Trophoblast cell (in vitro differentiated cells and primary cell): ENCODE measurements at regions not wholly inside any gene's neighbourhood (a gene's known extent, or its start where the extent isn't known, plus 50 kb on each side); places are given as distances from the start of the nearest gene placed in this dataset.

Experiments
- DNase-seq, 2 donors: peaks; one replicate each; pipeline ENCODE4 v3.0.0-alpha.2; 2016
- H2AFZ ChIP-seq: 2 replicates; pipeline ENCODE4 v1.6.1; 2013; ENCODE audit warnings: low read length, moderate library complexity, mild to moderate bottlenecking; ENCODE audit not compliant: insufficient read depth, poor library complexity
- H2AK5ac ChIP-seq: 2 replicates; pipeline ENCODE4 v1.6.1; 2013; ENCODE audit warnings: mild to moderate bottlenecking, low read length
- H2BK120ac ChIP-seq: 2 replicates; pipeline ENCODE4 v1.6.1; 2013; ENCODE audit warnings: low read length, mild to moderate bottlenecking, moderate library complexity; ENCODE audit not compliant: insufficient read depth, poor library complexity
- H2BK12ac ChIP-seq: 2 replicates; pipeline ENCODE4 v1.6.1; 2013; ENCODE audit warnings: mild to moderate bottlenecking, low read length, moderate library complexity
- H2BK5ac ChIP-seq: 2 replicates; pipeline ENCODE4 v1.6.1; 2013; ENCODE audit warnings: low read length, low read depth, moderate library complexity, mild to moderate bottlenecking; ENCODE audit not compliant: poor library complexity
- H3K14ac ChIP-seq: 2 replicates; pipeline ENCODE4 v1.6.1; 2013; ENCODE audit warnings: mild to moderate bottlenecking, low read length
- H3K18ac ChIP-seq: 2 replicates; pipeline ENCODE4 v1.6.1; 2013; ENCODE audit warnings: mild to moderate bottlenecking, low read length
- H3K23ac ChIP-seq: 2 replicates; pipeline ENCODE4 v1.6.1; 2013; ENCODE audit warnings: low read length
- H3K27ac ChIP-seq: 2 replicates; pipeline ENCODE4 v1.5.1; 2013; ENCODE audit warnings: low read depth, mild to moderate bottlenecking, inconsistent platforms, low read length, moderate library complexity
- H3K27me3 ChIP-seq: 2 replicates; pipeline ENCODE4 v1.6.1; 2013; ENCODE audit warnings: inconsistent platforms, mild to moderate bottlenecking, low read length, moderate library complexity; ENCODE audit not compliant: insufficient read depth
- H3K36me3 ChIP-seq, 2 experiments: 1 replicate in 1 of 2; 2 replicates in 1 of 2; pipeline ENCODE4 v1.6.1; 2013; ENCODE audit warnings: low read length in 2 of 2, mild to moderate bottlenecking in 2 of 2, moderate library complexity in 1 of 2; ENCODE audit not compliant: insufficient read depth in 2 of 2, control insufficient read depth in 1 of 2
- H3K4ac ChIP-seq: 2 replicates; pipeline ENCODE4 v1.6.1; 2013; ENCODE audit warnings: low read depth, mild to moderate bottlenecking, low read length, moderate library complexity
- H3K4me1 ChIP-seq, 2 experiments: 1 replicate in 1 of 2; 2 replicates in 1 of 2; pipeline ENCODE4 v1.6.1; 2013; ENCODE audit warnings: low read length in 2 of 2, mild to moderate bottlenecking in 2 of 2, moderate library complexity in 1 of 2; ENCODE audit not compliant: insufficient read depth in 2 of 2, control insufficient read depth in 1 of 2
- H3K4me2 ChIP-seq: 2 replicates; pipeline ENCODE4 v1.6.1; 2013; ENCODE audit warnings: inconsistent platforms, mild to moderate bottlenecking, low read length, moderate library complexity
- H3K4me3 ChIP-seq: 2 replicates; pipeline ENCODE4 v1.5.1; 2013; ENCODE audit warnings: mild to moderate bottlenecking, low read depth, low read length, inconsistent platforms
- H3K79me1 ChIP-seq: one replicate; pipeline ENCODE4 v1.6.1; 2013; ENCODE audit warnings: low read length
- H3K79me2 ChIP-seq: 2 replicates; pipeline ENCODE4 v1.6.1; 2013; ENCODE audit warnings: low read length, mild to moderate bottlenecking; ENCODE audit not compliant: control insufficient read depth, insufficient read depth, poor library complexity
- H3K9ac ChIP-seq: 2 replicates; pipeline ENCODE4 v1.6.1; 2013; ENCODE audit warnings: mild to moderate bottlenecking, low read length
- H3K9me3 ChIP-seq: 2 replicates; pipeline ENCODE4 v1.6.1; 2013; ENCODE audit warnings: low read depth, mild to moderate bottlenecking, control low read depth, inconsistent platforms, low read length; ENCODE audit not compliant: insufficient read depth
- H4K12ac ChIP-seq: 2 replicates; pipeline ENCODE4 v1.6.1; 2013; ENCODE audit warnings: low read depth, mild to moderate bottlenecking, low read length, moderate library complexity
- H4K8ac ChIP-seq: 2 replicates; pipeline ENCODE4 v1.6.1; 2013; ENCODE audit warnings: low read depth, mild to moderate bottlenecking, low read length, moderate library complexity
- H4K91ac ChIP-seq: one replicate; pipeline ENCODE4 v1.6.1; 2013; ENCODE audit warnings: low read depth, mild to moderate bottlenecking, low read length, moderate library complexity
- WGBS: extraction: QIAGEN DNeasy Blood & Tissue Kit; methylation state at CpG from one replicate; pipeline ENCODE4 v1.1.7; 2013; ENCODE audit warnings: missing lambda C conversion rate; ENCODE audit not compliant: insufficient read length, insufficient coverage; ENCODE audit errors: extremely low coverage; 5-methylcytosine and 5-hydroxymethylcytosine counted together

DNA sequence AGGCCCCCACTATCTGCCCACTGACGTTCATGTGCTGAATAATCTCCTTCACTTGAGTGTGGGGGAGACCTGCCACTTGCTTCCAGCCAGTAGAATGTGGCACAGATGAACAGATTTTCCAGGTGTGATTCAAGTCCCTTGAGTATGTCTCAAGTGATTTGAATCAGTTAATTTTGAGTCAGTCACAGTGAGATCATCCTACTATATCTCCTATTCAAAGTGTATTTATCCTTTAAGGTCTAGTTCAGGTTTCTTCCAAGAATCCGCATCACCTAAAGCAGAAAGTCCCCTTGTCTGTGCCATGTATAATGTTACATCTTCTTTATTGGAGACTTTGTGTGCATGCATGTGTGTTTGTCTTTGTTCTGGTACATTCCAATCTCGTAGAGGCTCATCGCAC lies 208.3 kb upstream of the DAB2 start:
- Histone ChIP-seq H3K14ac (no peak overlapping the region), H2AFZ (no peak overlapping the region), H3K79me1 (peaks cover 2% of the 10 kb centered on the region), H3K9ac (no peak overlapping the region), H3K4me2 (no peak overlapping the region), H3K4me3 (no peak overlapping the region), H3K9me3 (no peaks in the 10 kb centered on the region), H4K8ac (no peak overlapping the region), H3K4me1 (no peaks in the 10 kb centered on the region), H3K4ac (no peak overlapping the region), H3K79me2 (no peaks in the 10 kb centered on the region), H3K27me3 (no peaks in the 10 kb centered on the region), H3K27ac (no peak overlapping the region), H3K23ac (no peak overlapping the region), H4K12ac (no peak overlapping the region), H2BK120ac (no peak overlapping the region), H2BK5ac (no peak overlapping the region), H2AK5ac (no peak overlapping the region), H3K18ac (no peak overlapping the region), H2BK12ac (no peak overlapping the region), H3K36me3 (no peaks in the 10 kb centered on the region), H4K91ac (no peak overlapping the region)
- DNase-seq, result no peak
- no CpG with 5 or more reads among the region's 4 CpGs for WGBS

DNA sequence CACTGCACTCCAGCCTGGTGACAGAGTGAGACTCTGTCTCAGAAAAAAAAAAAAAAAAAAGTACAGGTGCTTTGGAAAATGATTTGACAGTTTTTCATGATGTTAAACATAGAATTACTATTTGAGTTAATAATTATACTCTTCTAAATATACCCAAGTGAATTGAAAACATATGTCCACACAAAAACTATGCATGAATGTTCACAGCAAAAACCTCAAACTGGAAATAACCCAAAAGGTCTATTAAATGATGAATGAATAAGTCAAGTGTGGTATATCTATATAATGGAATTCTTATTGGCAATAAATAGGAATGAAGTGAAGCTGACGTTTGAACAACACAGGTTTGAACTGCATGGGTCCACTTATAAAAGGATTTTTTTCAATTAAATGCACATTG lies 207.2 kb upstream of the DAB2 start:
- DNase-seq, result no peak
- no peak overlapping the region for H2AK5ac ChIP-seq
- WGBS, result no CpG with 5 or more reads among the region's 1 CpG
- no peak overlapping the region for H4K91ac ChIP-seq
- H4K12ac ChIP-seq, result no peak overlapping the region
- H2BK120ac ChIP-seq, result no peak overlapping the region
- no peak overlapping the region for H3K18ac ChIP-seq
- H3K9me3 ChIP-seq, result no peaks in the 10 kb centered on the region
- no peaks in the 10 kb centered on the region for H3K79me2 ChIP-seq
- H3K14ac ChIP-seq, result no peak overlapping the region
- H2AFZ ChIP-seq, result no peak overlapping the region
- no peak overlapping the region for H2BK5ac ChIP-seq
- no peak overlapping the region for H3K27ac ChIP-seq
- no peaks in the 10 kb centered on the region for H3K27me3 ChIP-seq
- H4K8ac ChIP-seq, result no peak overlapping the region
- H3K4me3 ChIP-seq, result no peak overlapping the region
- H3K4me1 ChIP-seq, result no peaks in the 10 kb centered on the region
- H3K4me2 ChIP-seq, result no peak overlapping the region
- peaks cover 2% of the 10 kb centered on the region for H3K79me1 ChIP-seq
- no peak overlapping the region for H2BK12ac ChIP-seq
- H3K36me3 ChIP-seq, result no peaks in the 10 kb centered on the region
- H3K4ac ChIP-seq, result no peak overlapping the region
- H3K9ac ChIP-seq, result no peak overlapping the region
- no peak overlapping the region for H3K23ac ChIP-seq

DNA sequence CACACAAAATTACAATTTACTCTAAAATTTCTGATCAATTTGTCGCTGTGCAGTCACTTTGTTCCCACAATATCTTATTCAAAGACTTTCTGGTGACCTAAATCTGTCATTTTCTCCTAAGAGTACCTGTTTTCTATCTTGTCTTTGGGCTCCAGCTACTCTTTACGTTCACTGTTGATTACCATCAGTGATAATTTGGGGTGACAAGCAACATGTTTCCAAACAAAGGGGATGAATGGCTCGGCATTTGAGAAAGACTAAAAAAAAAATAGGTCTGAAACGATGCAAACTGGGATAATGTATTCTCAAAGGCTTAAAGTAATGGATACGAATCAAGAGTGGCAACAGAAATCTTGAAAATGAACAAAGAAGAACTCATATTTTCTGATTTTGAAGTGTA lies 205.2 kb upstream of the DAB2 start:
- H3K27me3 ChIP-seq, result no peaks in the 10 kb centered on the region
- H3K79me2 ChIP-seq, result no peaks in the 10 kb centered on the region
- H3K14ac ChIP-seq, result no peak overlapping the region
- H3K9ac ChIP-seq, result no peak overlapping the region
- DNase-seq, result no peak
- H4K8ac ChIP-seq, result no peak overlapping the region
- no peak overlapping the region for H2AFZ ChIP-seq
- no peaks in the 10 kb centered on the region for H3K36me3 ChIP-seq
- H3K23ac ChIP-seq, result no peak overlapping the region
- H3K18ac ChIP-seq, result no peak overlapping the region
- no peak overlapping the region for H2BK120ac ChIP-seq
- H3K9me3 ChIP-seq, result no peaks in the 10 kb centered on the region
- no peak overlapping the region for H3K27ac ChIP-seq
- no peak overlapping the region for H2BK12ac ChIP-seq
- peaks cover 0 to 2% of the 10 kb centered on the region in 2 experiments for H3K4me1 ChIP-seq
- WGBS, result no CpG with 5 or more reads among the region's 5 CpGs
- H2AK5ac ChIP-seq, result no peak overlapping the region
- H4K12ac ChIP-seq, result no peak overlapping the region
- H3K4me3 ChIP-seq, result no peak overlapping the region
- H2BK5ac ChIP-seq, result no peak overlapping the region
- H3K4ac ChIP-seq, result no peak overlapping the region
- H3K79me1 ChIP-seq, result peaks cover 2% of the 10 kb centered on the region
- no peak overlapping the region for H3K4me2 ChIP-seq
- no peak overlapping the region for H4K91ac ChIP-seq

DNA sequence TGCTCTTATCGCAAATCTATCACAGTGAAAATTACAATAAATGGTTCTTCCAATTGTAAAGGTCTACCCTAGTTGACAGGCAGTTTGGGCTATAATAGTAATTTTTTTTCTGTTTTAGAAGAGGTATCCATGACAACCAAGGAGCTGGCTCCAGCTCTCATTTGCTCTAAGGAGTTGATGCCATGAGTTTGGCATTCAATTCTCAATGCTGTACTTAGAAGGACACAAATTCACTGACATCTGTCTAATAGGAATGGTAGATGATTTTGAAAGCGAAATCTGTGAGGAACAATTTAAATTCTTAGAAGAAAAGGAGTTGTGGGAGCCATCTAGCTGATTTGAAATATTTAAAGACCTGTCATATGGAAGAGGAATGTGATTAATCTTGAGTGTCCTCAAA lies 203.6 kb upstream of the DAB2 start:
- WGBS, result no CpG with 5 or more reads among the region's 2 CpGs
- H3K4me3 ChIP-seq, result no peak overlapping the region
- no peaks in the 10 kb centered on the region for H3K36me3 ChIP-seq
- H3K27ac ChIP-seq, result no peak overlapping the region
- no peak overlapping the region for H3K4ac ChIP-seq
- H3K9ac ChIP-seq, result no peak overlapping the region
- H3K23ac ChIP-seq, result no peak overlapping the region
- no peak overlapping the region for H3K4me2 ChIP-seq
- H3K14ac ChIP-seq, result no peak overlapping the region
- H4K91ac ChIP-seq, result no peak overlapping the region
- no peak overlapping the region for H4K12ac ChIP-seq
- H2BK12ac ChIP-seq, result no peak overlapping the region
- no peak for DNase-seq
- H3K4me1 ChIP-seq, result peaks cover 2% of the 10 kb centered on the region in 2 experiments
- H2AFZ ChIP-seq, result no peak overlapping the region
- H3K27me3 ChIP-seq, result no peaks in the 10 kb centered on the region
- H2BK5ac ChIP-seq, result no peak overlapping the region
- peaks cover 2% of the 10 kb centered on the region for H3K79me1 ChIP-seq
- H2BK120ac ChIP-seq, result no peak overlapping the region
- no peaks in the 10 kb centered on the region for H3K9me3 ChIP-seq
- H3K18ac ChIP-seq, result no peak overlapping the region
- no peak overlapping the region for H2AK5ac ChIP-seq
- H3K79me2 ChIP-seq, result no peaks in the 10 kb centered on the region
- H4K8ac ChIP-seq, result no peak overlapping the region
